ENCODE measurements at regions not wholly inside any gene's neighbourhood (a gene's known extent, or its start where the extent isn't known, plus 50 kb on each side); places are given as distances from the start of the nearest gene placed in this dataset.

- DNase-seq (ENCODE audit: low read depth), result no peak
Measured at GRCh38 chrX:10944136-10944885, 166.8 kb upstream of the HCCS start.

GRCh38 chrX:10945498-10945897 lies 165.6 kb upstream of the HCCS start:
- TF ChIP-seq CTCF (IDR thresholded peaks at IDR 0.05; ENCODE audit: insufficient read depth, low read depth, low read length), result no peak
- no peak for DNase-seq (ENCODE audit: low read depth)

More at GRCh38 chrX:10944136-10944885, 166.8 kb upstream of the HCCS start:
- H3K4me3 ChIP-seq (ENCODE audit: low read depth, low read length), result no peak overlapping the region
- no peak for TF ChIP-seq CTCF (IDR thresholded peaks at IDR 0.05; ENCODE audit: insufficient read depth, low read depth, low read length)

GRCh38 chrX:10949541-10949940 lies 161.6 kb upstream of the HCCS start:
- DNase-seq (ENCODE audit: low read depth), result no peak
- H3K4me3 ChIP-seq (ENCODE audit: low read depth, low read length), result no peak overlapping the region
- no peak for TF ChIP-seq CTCF (IDR thresholded peaks at IDR 0.05; ENCODE audit: insufficient read depth, low read depth, low read length)

More at GRCh38 chrX:10945498-10945897, 165.6 kb upstream of the HCCS start:
- H3K4me3 ChIP-seq (ENCODE audit: low read depth, low read length), result no peak overlapping the region

- peak; percentile 19 for DNase-seq (ENCODE audit: low read depth)
- H3K4me3 ChIP-seq (ENCODE audit: low read depth, low read length), result no peak overlapping the region
- no peak for TF ChIP-seq CTCF (IDR thresholded peaks at IDR 0.05; ENCODE audit: insufficient read depth, low read depth, low read length)
Measured at GRCh38 chrX:10952619-10953018, 158.5 kb upstream of the HCCS start.

- DNase-seq (ENCODE audit: low read depth), result no peak
- no peak for TF ChIP-seq CTCF (IDR thresholded peaks at IDR 0.05; ENCODE audit: insufficient read depth, low read depth, low read length)
- no peak overlapping the region for H3K4me3 ChIP-seq (ENCODE audit: low read depth, low read length)
Measured at GRCh38 chrX:10965174-10965798, 145.8 kb upstream of the HCCS start.

GRCh38 chrX:10966057-10966456 lies 145.1 kb upstream of the HCCS start:
- DNase-seq (ENCODE audit: low read depth), result no peak
- H3K4me3 ChIP-seq (ENCODE audit: low read depth, low read length), result no peak overlapping the region
- TF ChIP-seq CTCF (IDR thresholded peaks at IDR 0.05; ENCODE audit: insufficient read depth, low read depth, low read length), result no peak
